ENCODE measurements at regions not wholly inside any gene's neighbourhood (a gene's known extent, or its start where the extent isn't known, plus 50 kb on each side); places are given as distances from the start of the nearest gene placed in this dataset.

GRCh38 chr1:116835161-116835560 lies 74.6 kb upstream of the PTGFRN start:
- no peak for TF ChIP-seq CTCF (conservative IDR thresholded peaks at IDR 0.05; ENCODE audit: low read depth)
- no peak for DNase-seq (ENCODE audit: low spot score)
- CTCF ChIA-PET: interaction anchor here (0.6 kb wide), 1 partner anchor 27 kb away, joined by 3 read pairs; no protein-coding TSS in a partner anchor
- H3K27ac ChIP-seq: no peak overlapping the region
- POLR2A ChIA-PET (ENCODE audit: low non-redundant PET): no interaction called here

DNA sequence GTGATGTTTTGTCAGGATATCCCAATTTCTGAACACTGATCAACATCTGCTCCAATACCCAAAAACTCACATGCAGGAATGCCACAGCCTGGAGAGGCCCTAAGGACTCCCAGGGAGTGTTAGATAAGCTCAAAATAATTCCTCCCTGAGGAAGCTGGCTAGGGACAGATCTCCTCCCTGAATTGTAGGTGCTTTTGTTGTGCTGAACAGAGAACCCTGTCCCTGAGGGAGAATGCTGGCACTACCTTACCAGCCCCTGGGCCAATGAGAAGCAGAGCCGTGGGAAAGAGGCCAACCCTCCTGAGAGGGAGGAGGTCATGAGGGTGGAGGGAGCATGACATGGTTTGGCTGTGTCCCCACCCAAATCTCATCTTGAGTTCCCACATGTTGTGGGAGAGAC lies 73.6 kb upstream of the PTGFRN start:
- CTCF ChIA-PET: interaction anchor here (0.6 kb wide), 1 partner anchor 1241 kb away, joined by 3 read pairs; no protein-coding TSS in a partner anchor
- TF ChIP-seq CTCF (conservative IDR thresholded peaks at IDR 0.05; ENCODE audit: low read depth): no peak
- POLR2A ChIA-PET (ENCODE audit: low non-redundant PET): no interaction called here
- no peak overlapping the region for H3K27ac ChIP-seq
- DNase-seq (ENCODE audit: low spot score): no peak

DNA sequence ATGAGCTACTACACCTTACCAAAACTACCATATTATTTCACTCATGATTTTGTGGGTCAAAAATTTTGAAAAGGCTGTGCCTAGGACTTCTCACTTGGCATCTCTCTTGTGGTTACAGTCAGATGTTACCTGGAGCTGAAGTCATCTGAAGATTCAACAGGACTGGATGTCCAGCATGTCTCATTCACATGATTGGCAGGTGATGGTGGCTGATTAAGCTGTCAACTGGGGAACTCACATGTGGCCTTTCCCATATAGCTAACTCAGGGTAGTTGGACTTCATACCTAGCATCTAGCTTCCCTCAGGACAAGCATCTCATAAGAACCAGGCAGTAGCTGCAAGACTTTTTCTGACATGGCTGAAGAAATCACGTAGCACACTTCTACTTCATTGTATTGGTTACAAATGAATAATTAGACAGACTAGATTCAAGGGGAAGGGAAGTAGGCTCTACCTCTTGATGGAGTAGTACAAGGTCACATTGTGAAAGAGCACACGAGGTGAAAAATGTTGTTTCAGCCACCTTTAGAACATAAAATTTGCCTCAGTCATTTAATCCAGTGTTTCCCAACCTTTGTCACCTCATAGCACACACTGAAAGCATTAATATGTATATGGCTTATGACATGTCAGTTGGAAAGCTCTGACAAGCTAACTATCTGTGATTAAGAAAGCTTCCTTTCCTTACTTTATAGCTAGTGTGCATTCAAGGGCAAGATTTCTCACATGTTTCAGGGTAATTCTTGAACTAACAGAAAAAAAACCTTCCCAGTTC lies 68.0 kb upstream of the PTGFRN start:
- DNase-seq (ENCODE audit: low spot score): no peak
- CTCF ChIA-PET: interaction anchor here (0.7 kb wide), 1 partner anchor 305 kb away, joined by 5 read pairs; no protein-coding TSS in a partner anchor
- POLR2A ChIA-PET (ENCODE audit: low non-redundant PET): no interaction called here

GRCh38 chr1:116842654-116843053 lies 67.1 kb upstream of the PTGFRN start:
- DNase-seq (ENCODE audit: low spot score): no peak
- ChIA-PET CTCF (interaction anchor here (0.7 kb wide), 1 partner anchor 63 kb away, joined by 3 read pairs; no protein-coding TSS in a partner anchor), POLR2A (ENCODE audit: low non-redundant PET) (no interaction called here)
- no peak overlapping the region for H3K27ac ChIP-seq
- TF ChIP-seq CTCF (conservative IDR thresholded peaks at IDR 0.05; ENCODE audit: low read depth): no peak

More for the DNA sequence above, 68.0 kb upstream of the PTGFRN start:
- TF ChIP-seq CTCF (conservative IDR thresholded peaks at IDR 0.05; ENCODE audit: low read depth): no peak
- no peak overlapping the region for H3K27ac ChIP-seq

DNA sequence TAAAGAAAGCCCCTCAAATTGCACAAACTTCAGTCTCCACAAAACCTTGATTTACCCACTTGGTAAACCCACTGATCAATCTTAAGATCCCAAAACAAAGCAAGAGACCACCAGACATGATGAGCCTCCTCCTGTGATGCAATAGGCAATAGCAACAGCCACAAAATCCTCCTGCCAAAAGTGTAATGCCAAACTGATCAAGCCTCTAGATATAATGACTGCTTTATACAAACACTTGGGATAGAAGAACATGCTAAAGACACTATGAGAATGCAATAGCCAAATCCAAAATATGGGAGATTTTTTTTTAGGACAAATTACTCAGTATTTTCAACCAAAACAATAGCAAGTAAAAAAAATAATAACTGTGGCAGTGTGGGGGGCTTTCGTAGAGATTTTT lies 64.9 kb upstream of the PTGFRN start:
- no peak for DNase-seq (ENCODE audit: low spot score)
- no peak overlapping the region for H3K27ac ChIP-seq
- ChIA-PET CTCF (no interaction called here), POLR2A (ENCODE audit: low non-redundant PET) (no interaction called here)
- no peak for TF ChIP-seq CTCF (conservative IDR thresholded peaks at IDR 0.05; ENCODE audit: low read depth)

DNA sequence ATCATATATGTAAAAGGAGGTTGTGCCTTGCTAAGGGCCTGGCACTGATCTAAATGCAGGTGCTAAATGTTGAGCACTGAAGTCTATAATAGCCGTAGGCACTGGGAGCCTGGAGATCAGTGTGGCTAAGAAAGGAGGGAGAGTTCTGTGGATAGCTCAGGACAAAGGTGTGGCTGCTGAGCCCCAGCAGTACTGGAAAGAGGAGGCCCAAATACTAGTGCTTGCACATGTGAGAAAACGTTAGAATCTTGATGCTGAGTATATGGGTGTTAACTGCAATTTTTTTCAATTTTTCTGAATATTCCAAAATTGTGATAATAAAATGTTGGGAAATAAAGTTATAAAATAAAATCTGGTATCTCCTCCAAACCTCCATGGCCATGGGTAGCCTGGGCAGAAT lies 62.5 kb upstream of the PTGFRN start:
- DNase-seq (ENCODE audit: low spot score): no peak
- ChIA-PET CTCF (interaction anchor here (0.7 kb wide), 1 partner anchor 26 kb away, joined by 4 read pairs; no protein-coding TSS in a partner anchor), POLR2A (ENCODE audit: low non-redundant PET) (no interaction called here)
- no peak overlapping the region for H3K27ac ChIP-seq
- TF ChIP-seq CTCF (conservative IDR thresholded peaks at IDR 0.05; ENCODE audit: low read depth): no peak
